ENCODE measurements at regions not wholly inside any gene's neighbourhood (a gene's known extent, or its start where the extent isn't known, plus 50 kb on each side); places are given as distances from the start of the nearest gene placed in this dataset.

GRCh38 chr3:154062513-154062912 lies 58.7 kb upstream of the ARHGEF26 start:
- DNase-seq (ENCODE audit: low spot score), result no peak

- no peak for DNase-seq (ENCODE audit: low spot score)
Observed at GRCh38 chr3:154071146-154071545, 50.0 kb upstream of the ARHGEF26 start.

All from COLO829 (cell line).